ENCODE measurements at regions not wholly inside any gene's neighbourhood (a gene's known extent, or its start where the extent isn't known, plus 50 kb on each side); places are given as distances from the start of the nearest gene placed in this dataset.
"Not testable (repeated sequence)": the region's sequence is repeated elsewhere in the genome, so short reads cannot be mapped to it uniquely, and the experiment has no call there.

GRCh38 chr22:45061332-45061731 lies 51.5 kb upstream of the PHF21B start:
- DNase-seq (ENCODE audit: low read depth in 2 of 2), result no peak

GRCh38 chr22:45064313-45065278 lies 54.8 kb upstream of the PHF21B start:
- peak; percentile 37 to 47 for DNase-seq (ENCODE audit: low read depth in 2 of 2)

GRCh38 chr22:45065726-45066125 lies 55.9 kb upstream of the PHF21B start:
- DNase-seq (ENCODE audit: low read depth in 2 of 2), result no peak

- DNase-seq (ENCODE audit: low read depth in 2 of 2), result no peak
These were observed 57.9 kb upstream of the PHF21B start for GRCh38 chr22:45067731-45068130.

- peak in 1 of 2 donors; percentile 19 for DNase-seq (ENCODE audit: low read depth in 2 of 2)
These were observed 60.1 kb upstream of the PHF21B start for GRCh38 chr22:45069925-45070324.

- no peak for DNase-seq (ENCODE audit: low read depth in 2 of 2)
These were observed 61.8 kb upstream of the PHF21B start for GRCh38 chr22:45071618-45072017.

- DNase-seq (ENCODE audit: low read depth in 2 of 2), result peak in 1 of 2 donors; percentile 20
These were observed 62.6 kb upstream of the PHF21B start for GRCh38 chr22:45072322-45072903.

GRCh38 chr22:45073064-45073463 lies 63.3 kb upstream of the PHF21B start:
- DNase-seq (ENCODE audit: low read depth in 2 of 2), result no peak

GRCh38 chr22:45077286-45077685 lies 67.5 kb upstream of the PHF21B start:
- no peak for DNase-seq (ENCODE audit: low read depth in 2 of 2)

- no peak for DNase-seq (ENCODE audit: low read depth in 2 of 2)
These were observed 68.1 kb upstream of the PHF21B start for GRCh38 chr22:45077826-45078334.

- DNase-seq (ENCODE audit: low read depth in 2 of 2), result peak in 1 of 2 donors; percentile 15
These were observed 73.0 kb upstream of the PHF21B start for GRCh38 chr22:45082795-45083194.

GRCh38 chr22:45083659-45084305 lies 74.0 kb upstream of the PHF21B start:
- peak in 1 of 2 donors; percentile 21 for DNase-seq (ENCODE audit: low read depth in 2 of 2)

- no peak for DNase-seq (ENCODE audit: low read depth in 2 of 2)
These were observed 74.7 kb upstream of the PHF21B start for GRCh38 chr22:45084400-45084920.

- no peak for DNase-seq (ENCODE audit: low read depth in 2 of 2)
These were observed 75.9 kb upstream of the NUP50 start for GRCh38 chr22:45087802-45088201.

GRCh38 chr22:45088576-45088975 lies 75.1 kb upstream of the NUP50 start:
- DNase-seq (ENCODE audit: low read depth in 2 of 2), result no peak

GRCh38 chr22:45090497-45090910 lies 73.2 kb upstream of the NUP50 start:
- no peak for DNase-seq (ENCODE audit: low read depth in 2 of 2)

GRCh38 chr22:45091254-45091854 lies 72.4 kb upstream of the NUP50 start:
- DNase-seq (ENCODE audit: low read depth in 2 of 2), result no peak

- not testable (repeated sequence) for DNase-seq (ENCODE audit: low read depth in 2 of 2)
These were observed 71.8 kb upstream of the NUP50 start for GRCh38 chr22:45091875-45092274.

- no peak for DNase-seq (ENCODE audit: low read depth in 2 of 2)
These were observed 71.1 kb upstream of the NUP50 start for GRCh38 chr22:45092644-45093043.

- DNase-seq (ENCODE audit: low read depth in 2 of 2), result no peak
These were observed 70.1 kb upstream of the NUP50 start for GRCh38 chr22:45093609-45094008.

GRCh38 chr22:45094081-45094720 lies 69.5 kb upstream of the NUP50 start:
- DNase-seq (ENCODE audit: low read depth in 2 of 2), result no peak
